ENCODE measurements at regions not wholly inside any gene's neighbourhood (a gene's known extent, or its start where the extent isn't known, plus 50 kb on each side); places are given as distances from the start of the nearest gene placed in this dataset.

- no peak for ATAC-seq
- Histone ChIP-seq H3K27me3 (replicated peaks in 1 of 2; ENCODE audit: control insufficient read depth in 2 of 2, insufficient read depth in 2 of 2, low read length in 1 of 2) (no peaks in the 10 kb centered on the region), H3K9ac (ENCODE audit: control insufficient read depth, insufficient read depth, low read length) (no peak overlapping the region), H3K4me2 (ENCODE audit: control insufficient read depth, insufficient read depth) (no peak overlapping the region), H3K4me1 (ENCODE audit: control insufficient read depth, insufficient read depth, low read length) (no peaks in the 10 kb centered on the region), H2AFZ (ENCODE audit: control insufficient read depth, low read depth, low read length) (no peak overlapping the region), H3K27ac (ENCODE audit: control insufficient read depth, insufficient read depth) (no peak overlapping the region), H4K20me1 (ENCODE audit: control insufficient read depth, insufficient read depth) (no peaks in the 10 kb centered on the region; the same call in 1 of the 2 replicates), H3K36me3 (ENCODE audit: control insufficient read depth in 2 of 2, insufficient read depth in 2 of 2, low read length in 1 of 2) (no peaks in the 10 kb centered on the region), H3K79me2 (ENCODE audit: control insufficient read depth, insufficient read depth, low read length) (no peaks in the 10 kb centered on the region), H3K4me3 (no peak overlapping the region), H3K9me3 (replicated peaks; ENCODE audit: control insufficient read depth, insufficient read depth, low read length) (no peaks in the 10 kb centered on the region; the same call in 2 of the 3 replicates)
- intact Hi-C loops (cut with micrococcal nuclease; ENCODE audit: unreplicated experiment) (no loop called here), in situ Hi-C loops (cut with MboI) (no loop called here)
- FAIRE-seq: no peak
- 81% methylated on average over 2 of the region's 2 CpGs for WGBS (ENCODE audit: insufficient coverage, insufficient replicate concordance, low lambda C conversion rate, missing lambda C conversion rate)
- ChIA-PET CTCF (interaction anchor here (0.8 to 1.1 kb wide), 4 partner anchors 8 to 162 kb away, joined by 3 to 4 read pairs (median 3); no protein-coding TSS in a partner anchor), POLR2A (no interaction called here), RAD21 (ENCODE audit: unreplicated experiment) (interaction anchor here (1.6 kb wide), 1 partner anchor 12 kb away, joined by 3 read pairs; no protein-coding TSS in a partner anchor), SMC1A (ENCODE audit: uncharacterized antibody, unreplicated experiment) (interaction anchor here (1.1 to 1.2 kb wide), 2 partner anchors 10 to 183 kb away, joined by 3 to 4 read pairs; no protein-coding TSS in a partner anchor)
- BruUV-seq (replicated peaks): no TSS peak
- no peak for DNase-seq (ENCODE audit: low read depth, low spot score)
- no peak for TF ChIP-seq MEF2B (IDR thresholded peaks at IDR 0.05; ENCODE audit: partially characterized antibody, poor library complexity, severe bottlenecking)
- no peak for TF ChIP-seq ATF7 (IDR thresholded peaks at IDR 0.05; ENCODE audit: low read depth)
- TF ChIP-seq, protein P1, sequence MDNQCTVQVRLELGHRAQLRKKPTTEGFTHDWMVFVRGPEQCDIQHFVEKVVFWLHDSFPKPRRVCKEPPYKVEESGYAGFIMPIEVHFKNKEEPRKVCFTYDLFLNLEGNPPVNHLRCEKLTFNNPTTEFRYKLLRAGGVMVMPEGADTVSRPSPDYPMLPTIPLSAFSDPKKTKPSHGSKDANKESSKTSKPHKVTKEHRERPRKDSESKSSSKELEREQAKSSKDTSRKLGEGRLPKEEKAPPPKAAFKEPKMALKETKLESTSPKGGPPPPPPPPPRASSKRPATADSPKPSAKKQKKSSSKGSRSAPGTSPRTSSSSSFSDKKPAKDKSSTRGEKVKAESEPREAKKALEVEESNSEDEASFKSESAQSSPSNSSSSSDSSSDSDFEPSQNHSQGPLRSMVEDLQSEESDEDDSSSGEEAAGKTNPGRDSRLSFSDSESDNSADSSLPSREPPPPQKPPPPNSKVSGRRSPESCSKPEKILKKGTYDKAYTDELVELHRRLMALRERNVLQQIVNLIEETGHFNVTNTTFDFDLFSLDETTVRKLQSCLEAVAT (IDR thresholded peaks at IDR 0.05): no peak
- no peak for TF ChIP-seq STAT3 (IDR thresholded peaks at IDR 0.05; ENCODE audit: low read depth, low read length)
- TF ChIP-seq BMI1 (IDR thresholded peaks at IDR 0.05; ENCODE audit: borderline replicate concordance): no peak
- TF ChIP-seq ZBTB4 (CRISPR knock-in tag; IDR thresholded peaks at IDR 0.05): no peak
- no peak for TF ChIP-seq SIX5 (IDR thresholded peaks at IDR 0.05; ENCODE audit: low read depth, low read length, severe bottlenecking)
- TF ChIP-seq NR2C1 (IDR thresholded peaks at IDR 0.05): no peak
- TF ChIP-seq TAF1 (IDR thresholded peaks at IDR 0.05; ENCODE audit: borderline replicate concordance, low read depth, low read length): no peak
- TF ChIP-seq ZNF687 (IDR thresholded peaks at IDR 0.05): no peak
- no peak for TF ChIP-seq NFYB (IDR thresholded peaks at IDR 0.05; ENCODE audit: insufficient read depth, low read depth, low read length)
- no peak for TF ChIP-seq MYC (IDR thresholded peaks at IDR 0.05; ENCODE audit: insufficient read depth, insufficient read length, insufficient replicate concordance, low read length, severe bottlenecking)
- no peak for TF ChIP-seq PAX8 (IDR thresholded peaks at IDR 0.05)
- TF ChIP-seq JUND (IDR thresholded peaks at IDR 0.05; ENCODE audit: low read depth, low read length): no peak
- no peak for TF ChIP-seq ZSCAN29 (IDR thresholded peaks at IDR 0.05)
- TF ChIP-seq NR2F1 (conservative IDR thresholded peaks at IDR 0.05): no peak
- TF ChIP-seq NFYA (IDR thresholded peaks at IDR 0.05; ENCODE audit: borderline replicate concordance, low read depth, low read length): no peak
These were observed 57.3 kb upstream of the ADGRA3 start for GRCh38 chr4:22573198-22573597.

All from GM12878 (cell line).